OCI-LY7 (cell line): ENCODE measurements at regions not wholly inside any gene's neighbourhood (a gene's known extent, or its start where the extent isn't known, plus 50 kb on each side); places are given as distances from the start of the nearest gene placed in this dataset.

Source experiments
- CTCF ChIP-seq: fragments of 200-600 bp; sonication (generic); conservative IDR thresholded peaks from 2 replicates; pipeline ENCODE4 v1.5.1; 2014; ENCODE audit warnings: mild to moderate bottlenecking, antibody characterized with exemption, low read length, moderate library complexity, mixed read lengths
- EZH2phosphoT487 ChIP-seq: fragments of 200-600 bp; sonication (generic); IDR thresholded peaks from 2 replicates; pipeline ENCODE4 v1.6.1; 2018; ENCODE audit warnings: low read depth, borderline replicate concordance, mild to moderate bottlenecking, mixed run types, antibody characterized with exemption, low read length, moderate library complexity, mixed read lengths

GRCh38 chr7:131819891-131820290 lies 263.5 kb upstream of the PODXL start:
- TF ChIP-seq CTCF, result no peak
- TF ChIP-seq EZH2phosphoT487, result no peak
